GM23338 (cell line): ENCODE measurements at regions not wholly inside any gene's neighbourhood (a gene's known extent, or its start where the extent isn't known, plus 50 kb on each side); places are given as distances from the start of the nearest gene placed in this dataset.

Source experiments
- ATAC-seq: fragments of 200-7000 bp; cut with Tn5 transposase; 3 replicates; pipeline ENCODE4 v1.9.1; 2020
- DNase-seq: peaks from one replicate; pipeline ENCODE4 v3.0.0-alpha.2; 2015; ENCODE audit warnings: low spot score
- H2AFZ ChIP-seq: fragments of 200-600 bp; sonication (generic); 2 replicates; pipeline ENCODE4 v1.8.0; 2016; ENCODE audit warnings: antibody characterized with exemption, mild to moderate bottlenecking, moderate library complexity
- H3F3A ChIP-seq: fragments of 200-600 bp; sonication (generic); replicated peaks from 2 replicates; pipeline ENCODE4 v1.8.0; 2017; ENCODE audit warnings: antibody characterized with exemption, mixed run types, low read depth
- H3K27ac ChIP-seq: fragments of 200-600 bp; sonication (generic); 2 replicates; pipeline ENCODE4 v1.6.1; 2016; ENCODE audit warnings: low read depth
- H3K27me3 ChIP-seq: fragments of 200-600 bp; sonication (generic); 2 replicates; pipeline ENCODE4 v1.8.0; 2016; ENCODE audit warnings: mild to moderate bottlenecking, mixed run types, moderate library complexity; ENCODE audit not compliant: insufficient read depth
- H3K36me3 ChIP-seq: fragments of 200-600 bp; sonication (generic); 2 replicates; pipeline ENCODE4 v1.8.0; 2016; ENCODE audit warnings: mild to moderate bottlenecking; ENCODE audit not compliant: insufficient read depth
- H3K4me1 ChIP-seq: fragments of 200-600 bp; sonication (generic); 2 replicates; pipeline ENCODE4 v1.8.0; 2016; ENCODE audit warnings: mild to moderate bottlenecking, moderate library complexity; ENCODE audit not compliant: insufficient read depth
- H3K4me2 ChIP-seq: fragments of 200-600 bp; sonication (generic); 2 replicates; pipeline ENCODE4 v1.7.1; 2017; ENCODE audit warnings: mixed run types
- H3K4me3 ChIP-seq: fragments of 200-600 bp; sonication (generic); 2 replicates; pipeline ENCODE4 v1.6.1; 2016; ENCODE audit warnings: mixed run types
- H3K79me2 ChIP-seq: fragments of 200-600 bp; sonication (generic); replicated peaks from 2 replicates; pipeline ENCODE4 v1.8.0; 2017; ENCODE audit warnings: mild to moderate bottlenecking; ENCODE audit not compliant: insufficient read depth
- H3K9me2 ChIP-seq: fragments of 200-600 bp; sonication (generic); 2 replicates; pipeline ENCODE4 v1.8.0; 2017; ENCODE audit not compliant: insufficient read depth
- H4K20me1 ChIP-seq: fragments of 200-600 bp; sonication (generic); replicated peaks from 2 replicates; pipeline ENCODE4 v1.8.0; 2017; ENCODE audit warnings: mild to moderate bottlenecking; ENCODE audit not compliant: insufficient read depth
- H3K27ac Mint-ChIP-seq: 2 replicates; pipeline ENCODE4 v1.8.0; 2020; ENCODE audit warnings: inconsistent platforms, mild to moderate bottlenecking, moderate library complexity, mixed read lengths
- H3K27me3 Mint-ChIP-seq: 3 replicates; pipeline ENCODE4 v1.8.0; 2022; ENCODE audit warnings: low read depth, mild to moderate bottlenecking, moderate library complexity, mixed read lengths, inconsistent platforms; ENCODE audit not compliant: insufficient read depth, poor library complexity
- H3K36me3 Mint-ChIP-seq: 3 replicates; pipeline ENCODE4 v1.8.0; 2021; ENCODE audit warnings: low read depth, mild to moderate bottlenecking, inconsistent platforms, moderate library complexity, mixed read lengths
- H3K4me1 Mint-ChIP-seq: 3 replicates; pipeline ENCODE4 v1.8.0; 2020; ENCODE audit warnings: mild to moderate bottlenecking, inconsistent platforms, mixed read lengths
- H3K4me3 Mint-ChIP-seq: 3 replicates; pipeline ENCODE4 v1.8.0; 2021; ENCODE audit warnings: moderate library complexity, mild to moderate bottlenecking, inconsistent platforms, mixed read lengths
- H3K9me3 Mint-ChIP-seq: 3 replicates; pipeline ENCODE4 v1.8.0; 2020; ENCODE audit warnings: moderate library complexity, mild to moderate bottlenecking, inconsistent platforms, mixed read lengths
- CREB1 ChIP-seq: fragments of 250-450 bp; sonication (Bioruptor Pico); IDR thresholded peaks from 2 replicates; pipeline ENCODE4 v1.5.0; 2020; ENCODE audit warnings: low read depth, mild to moderate bottlenecking, moderate library complexity
- EZH2 ChIP-seq: fragments of 200-600 bp; sonication (generic); IDR thresholded peaks from one replicate; pipeline ENCODE4 v1.8.0; 2017; ENCODE audit warnings: antibody characterized with exemption, mild to moderate bottlenecking, low read depth; ENCODE audit not compliant: unreplicated experiment
- EZH2phosphoT487 ChIP-seq: fragments of 200-600 bp; sonication (generic); IDR thresholded peaks from one replicate; pipeline ENCODE4 v1.8.1; 2018; ENCODE audit warnings: antibody characterized with exemption; ENCODE audit not compliant: unreplicated experiment
- JUNB ChIP-seq: IDR thresholded peaks from one replicate; pipeline ENCODE4 v1.6.1; 2016; ENCODE audit warnings: antibody characterized with exemption; ENCODE audit not compliant: unreplicated experiment
- NANOG ChIP-seq: IDR thresholded peaks from 2 replicates; pipeline ENCODE4 v1.6.1; 2016; ENCODE audit warnings: antibody characterized with exemption, borderline replicate concordance
- POLR2AphosphoS5 ChIP-seq: IDR thresholded peaks from 2 replicates; pipeline ENCODE4 v1.6.1; 2016; ENCODE audit warnings: antibody characterized with exemption, low read depth
- STAT1 ChIP-seq: IDR thresholded peaks from one replicate; pipeline ENCODE4 v1.6.1; 2016; ENCODE audit warnings: antibody characterized with exemption; ENCODE audit not compliant: unreplicated experiment
- ZNF114 ChIP-seq: fragments of 250-450 bp; sonication (Bioruptor Pico); IDR thresholded peaks from 2 replicates; pipeline ENCODE4 v1.5.0; 2020; ENCODE audit warnings: mild to moderate bottlenecking, moderate library complexity
- ZNF331 ChIP-seq: fragments of 250-450 bp; sonication (Bioruptor Pico); IDR thresholded peaks from 2 replicates; pipeline ENCODE4 v1.5.0; 2020; ENCODE audit warnings: low read depth, mild to moderate bottlenecking, moderate library complexity
- TF ChIP-seq, protein P1 (sequence below): IDR thresholded peaks from one replicate; pipeline ENCODE4 v1.6.1; 2018; ENCODE audit warnings: antibody characterized with exemption; ENCODE audit not compliant: unreplicated experiment
- TF ChIP-seq, protein P2 (sequence below): fragments of 250-450 bp; sonication (Bioruptor Pico); IDR thresholded peaks from 2 replicates; pipeline ENCODE4 v1.5.0; 2020; ENCODE audit warnings: mild to moderate bottlenecking, moderate library complexity
- TF ChIP-seq, protein P3 (sequence below), 2 experiments: fragments of 200-600 bp in 1 of 2; sonication (generic) in 1 of 2; conservative IDR thresholded peaks; 2 replicates each; pipeline versions ENCODE4 v1.5.1 to v1.6.1; 2016 to 2017; ENCODE audit warnings: antibody characterized with exemption in 2 of 2, low read depth in 2 of 2, mild to moderate bottlenecking in 2 of 2, moderate library complexity in 1 of 2
- TF ChIP-seq, protein P4 (sequence below): IDR thresholded peaks from 2 replicates; pipeline ENCODE4 v1.6.1; 2016; ENCODE audit warnings: antibody characterized with exemption

DNA sequence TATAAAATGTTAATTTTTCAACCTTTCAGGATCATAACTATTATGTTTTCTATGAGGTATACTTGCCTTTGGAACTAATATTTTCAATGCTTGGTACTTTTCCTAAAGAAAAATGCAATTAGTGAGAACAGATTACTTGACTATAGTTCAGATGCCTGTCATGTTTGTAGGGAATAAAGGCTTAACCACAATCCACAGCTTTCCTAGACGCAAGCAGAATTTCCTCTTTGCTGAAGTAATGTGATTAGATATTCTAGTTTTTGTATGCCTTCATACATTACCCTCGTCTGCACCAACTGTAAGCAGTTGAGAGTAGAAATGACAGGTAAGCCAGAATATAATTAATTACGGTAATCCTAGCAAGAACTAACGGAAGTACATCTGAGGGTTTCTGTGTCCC, 581.4 kb upstream of the MMS22L start:
- peaks cover 12% of the 10 kb centered on the region; the same call in 2 of the 3 replicates for H3K4me1 Mint-ChIP-seq
- TF ChIP-seq ZNF114 (CRISPR knock-in tag) (no peak), POLR2AphosphoS5 (no peak), STAT1 (no peak), ZNF331 (CRISPR knock-in tag) (no peak), CREB1 (no peak), NANOG (no peak), JUNB (no peak), EZH2phosphoT487 (no peak), EZH2 (no peak)
- TF ChIP-seq, protein P1, sequence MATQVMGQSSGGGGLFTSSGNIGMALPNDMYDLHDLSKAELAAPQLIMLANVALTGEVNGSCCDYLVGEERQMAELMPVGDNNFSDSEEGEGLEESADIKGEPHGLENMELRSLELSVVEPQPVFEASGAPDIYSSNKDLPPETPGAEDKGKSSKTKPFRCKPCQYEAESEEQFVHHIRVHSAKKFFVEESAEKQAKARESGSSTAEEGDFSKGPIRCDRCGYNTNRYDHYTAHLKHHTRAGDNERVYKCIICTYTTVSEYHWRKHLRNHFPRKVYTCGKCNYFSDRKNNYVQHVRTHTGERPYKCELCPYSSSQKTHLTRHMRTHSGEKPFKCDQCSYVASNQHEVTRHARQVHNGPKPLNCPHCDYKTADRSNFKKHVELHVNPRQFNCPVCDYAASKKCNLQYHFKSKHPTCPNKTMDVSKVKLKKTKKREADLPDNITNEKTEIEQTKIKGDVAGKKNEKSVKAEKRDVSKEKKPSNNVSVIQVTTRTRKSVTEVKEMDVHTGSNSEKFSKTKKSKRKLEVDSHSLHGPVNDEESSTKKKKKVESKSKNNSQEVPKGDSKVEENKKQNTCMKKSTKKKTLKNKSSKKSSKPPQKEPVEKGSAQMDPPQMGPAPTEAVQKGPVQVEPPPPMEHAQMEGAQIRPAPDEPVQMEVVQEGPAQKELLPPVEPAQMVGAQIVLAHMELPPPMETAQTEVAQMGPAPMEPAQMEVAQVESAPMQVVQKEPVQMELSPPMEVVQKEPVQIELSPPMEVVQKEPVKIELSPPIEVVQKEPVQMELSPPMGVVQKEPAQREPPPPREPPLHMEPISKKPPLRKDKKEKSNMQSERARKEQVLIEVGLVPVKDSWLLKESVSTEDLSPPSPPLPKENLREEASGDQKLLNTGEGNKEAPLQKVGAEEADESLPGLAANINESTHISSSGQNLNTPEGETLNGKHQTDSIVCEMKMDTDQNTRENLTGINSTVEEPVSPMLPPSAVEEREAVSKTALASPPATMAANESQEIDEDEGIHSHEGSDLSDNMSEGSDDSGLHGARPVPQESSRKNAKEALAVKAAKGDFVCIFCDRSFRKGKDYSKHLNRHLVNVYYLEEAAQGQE: no peak
- TF ChIP-seq, protein P2, sequence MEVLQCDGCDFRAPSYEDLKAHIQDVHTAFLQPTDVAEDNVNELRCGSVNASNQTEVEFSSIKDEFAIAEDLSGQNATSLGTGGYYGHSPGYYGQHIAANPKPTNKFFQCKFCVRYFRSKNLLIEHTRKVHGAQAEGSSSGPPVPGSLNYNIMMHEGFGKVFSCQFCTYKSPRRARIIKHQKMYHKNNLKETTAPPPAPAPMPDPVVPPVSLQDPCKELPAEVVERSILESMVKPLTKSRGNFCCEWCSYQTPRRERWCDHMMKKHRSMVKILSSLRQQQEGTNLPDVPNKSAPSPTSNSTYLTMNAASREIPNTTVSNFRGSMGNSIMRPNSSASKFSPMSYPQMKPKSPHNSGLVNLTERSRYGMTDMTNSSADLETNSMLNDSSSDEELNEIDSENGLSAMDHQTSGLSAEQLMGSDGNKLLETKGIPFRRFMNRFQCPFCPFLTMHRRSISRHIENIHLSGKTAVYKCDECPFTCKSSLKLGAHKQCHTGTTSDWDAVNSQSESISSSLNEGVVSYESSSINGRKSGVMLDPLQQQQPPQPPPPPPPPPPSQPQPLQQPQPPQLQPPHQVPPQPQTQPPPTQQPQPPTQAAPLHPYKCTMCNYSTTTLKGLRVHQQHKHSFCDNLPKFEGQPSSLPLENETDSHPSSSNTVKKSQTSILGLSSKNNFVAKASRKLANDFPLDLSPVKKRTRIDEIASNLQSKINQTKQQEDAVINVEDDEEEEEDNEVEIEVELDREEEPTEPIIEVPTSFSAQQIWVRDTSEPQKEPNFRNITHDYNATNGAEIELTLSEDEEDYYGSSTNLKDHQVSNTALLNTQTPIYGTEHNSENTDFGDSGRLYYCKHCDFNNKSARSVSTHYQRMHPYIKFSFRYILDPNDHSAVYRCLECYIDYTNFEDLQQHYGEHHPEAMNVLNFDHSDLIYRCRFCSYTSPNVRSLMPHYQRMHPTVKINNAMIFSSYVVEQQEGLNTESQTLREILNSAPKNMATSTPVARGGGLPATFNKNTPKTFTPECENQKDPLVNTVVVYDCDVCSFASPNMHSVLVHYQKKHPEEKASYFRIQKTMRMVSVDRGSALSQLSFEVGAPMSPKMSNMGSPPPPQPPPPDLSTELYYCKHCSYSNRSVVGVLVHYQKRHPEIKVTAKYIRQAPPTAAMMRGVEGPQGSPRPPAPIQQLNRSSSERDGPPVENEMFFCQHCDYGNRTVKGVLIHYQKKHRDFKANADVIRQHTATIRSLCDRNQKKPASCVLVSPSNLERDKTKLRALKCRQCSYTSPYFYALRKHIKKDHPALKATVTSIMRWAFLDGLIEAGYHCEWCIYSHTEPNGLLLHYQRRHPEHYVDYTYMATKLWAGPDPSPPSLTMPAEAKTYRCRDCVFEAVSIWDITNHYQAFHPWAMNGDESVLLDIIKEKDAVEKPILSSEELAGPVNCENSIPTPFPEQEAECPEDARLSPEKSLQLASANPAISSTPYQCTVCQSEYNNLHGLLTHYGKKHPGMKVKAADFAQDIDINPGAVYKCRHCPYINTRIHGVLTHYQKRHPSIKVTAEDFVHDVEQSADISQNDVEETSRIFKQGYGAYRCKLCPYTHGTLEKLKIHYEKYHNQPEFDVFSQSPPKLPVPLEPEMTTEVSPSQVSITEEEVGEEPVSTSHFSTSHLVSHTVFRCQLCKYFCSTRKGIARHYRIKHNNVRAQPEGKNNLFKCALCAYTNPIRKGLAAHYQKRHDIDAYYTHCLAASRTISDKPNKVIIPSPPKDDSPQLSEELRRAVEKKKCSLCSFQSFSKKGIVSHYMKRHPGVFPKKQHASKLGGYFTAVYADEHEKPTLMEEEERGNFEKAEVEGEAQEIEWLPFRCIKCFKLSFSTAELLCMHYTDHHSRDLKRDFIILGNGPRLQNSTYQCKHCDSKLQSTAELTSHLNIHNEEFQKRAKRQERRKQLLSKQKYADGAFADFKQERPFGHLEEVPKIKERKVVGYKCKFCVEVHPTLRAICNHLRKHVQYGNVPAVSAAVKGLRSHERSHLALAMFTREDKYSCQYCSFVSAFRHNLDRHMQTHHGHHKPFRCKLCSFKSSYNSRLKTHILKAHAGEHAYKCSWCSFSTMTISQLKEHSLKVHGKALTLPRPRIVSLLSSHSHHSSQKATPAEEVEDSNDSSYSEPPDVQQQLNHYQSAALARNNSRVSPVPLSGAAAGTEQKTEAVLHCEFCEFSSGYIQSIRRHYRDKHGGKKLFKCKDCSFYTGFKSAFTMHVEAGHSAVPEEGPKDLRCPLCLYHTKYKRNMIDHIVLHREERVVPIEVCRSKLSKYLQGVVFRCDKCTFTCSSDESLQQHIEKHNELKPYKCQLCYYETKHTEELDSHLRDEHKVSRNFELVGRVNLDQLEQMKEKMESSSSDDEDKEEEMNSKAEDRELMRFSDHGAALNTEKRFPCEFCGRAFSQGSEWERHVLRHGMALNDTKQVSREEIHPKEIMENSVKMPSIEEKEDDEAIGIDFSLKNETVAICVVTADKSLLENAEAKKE: no peak
- TF ChIP-seq, protein P3, sequence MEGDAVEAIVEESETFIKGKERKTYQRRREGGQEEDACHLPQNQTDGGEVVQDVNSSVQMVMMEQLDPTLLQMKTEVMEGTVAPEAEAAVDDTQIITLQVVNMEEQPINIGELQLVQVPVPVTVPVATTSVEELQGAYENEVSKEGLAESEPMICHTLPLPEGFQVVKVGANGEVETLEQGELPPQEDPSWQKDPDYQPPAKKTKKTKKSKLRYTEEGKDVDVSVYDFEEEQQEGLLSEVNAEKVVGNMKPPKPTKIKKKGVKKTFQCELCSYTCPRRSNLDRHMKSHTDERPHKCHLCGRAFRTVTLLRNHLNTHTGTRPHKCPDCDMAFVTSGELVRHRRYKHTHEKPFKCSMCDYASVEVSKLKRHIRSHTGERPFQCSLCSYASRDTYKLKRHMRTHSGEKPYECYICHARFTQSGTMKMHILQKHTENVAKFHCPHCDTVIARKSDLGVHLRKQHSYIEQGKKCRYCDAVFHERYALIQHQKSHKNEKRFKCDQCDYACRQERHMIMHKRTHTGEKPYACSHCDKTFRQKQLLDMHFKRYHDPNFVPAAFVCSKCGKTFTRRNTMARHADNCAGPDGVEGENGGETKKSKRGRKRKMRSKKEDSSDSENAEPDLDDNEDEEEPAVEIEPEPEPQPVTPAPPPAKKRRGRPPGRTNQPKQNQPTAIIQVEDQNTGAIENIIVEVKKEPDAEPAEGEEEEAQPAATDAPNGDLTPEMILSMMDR (conservative IDR thresholded peaks at IDR 0.05; ENCODE audit: low read depth in 2 of 2): no peak
- TF ChIP-seq, protein P4, sequence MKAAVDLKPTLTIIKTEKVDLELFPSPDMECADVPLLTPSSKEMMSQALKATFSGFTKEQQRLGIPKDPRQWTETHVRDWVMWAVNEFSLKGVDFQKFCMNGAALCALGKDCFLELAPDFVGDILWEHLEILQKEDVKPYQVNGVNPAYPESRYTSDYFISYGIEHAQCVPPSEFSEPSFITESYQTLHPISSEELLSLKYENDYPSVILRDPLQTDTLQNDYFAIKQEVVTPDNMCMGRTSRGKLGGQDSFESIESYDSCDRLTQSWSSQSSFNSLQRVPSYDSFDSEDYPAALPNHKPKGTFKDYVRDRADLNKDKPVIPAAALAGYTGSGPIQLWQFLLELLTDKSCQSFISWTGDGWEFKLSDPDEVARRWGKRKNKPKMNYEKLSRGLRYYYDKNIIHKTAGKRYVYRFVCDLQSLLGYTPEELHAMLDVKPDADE: no peak
- Histone ChIP-seq H2AFZ (no peak overlapping the region), H3K4me3 (no peak overlapping the region), H3K9me2 (no peaks in the 10 kb centered on the region), H4K20me1 (no peaks in the 10 kb centered on the region), H3K4me1 (peaks cover 16% of the 10 kb centered on the region), H3K27me3 (no peaks in the 10 kb centered on the region), H3K36me3 (no peaks in the 10 kb centered on the region), H3K27ac (no peak overlapping the region), H3K79me2 (no peaks in the 10 kb centered on the region), H3K4me2 (no peak overlapping the region), H3F3A (no peaks in the 10 kb centered on the region)
- H3K27ac Mint-ChIP-seq: no peak overlapping the region
- DNase-seq: no peak
- no peak for ATAC-seq
- peaks cover 4% of the 10 kb centered on the region; the same call in 2 of the 3 replicates for H3K36me3 Mint-ChIP-seq
- H3K27me3 Mint-ChIP-seq: no peaks in the 10 kb centered on the region
- peaks cover 4% of the 10 kb centered on the region; the same call in 1 of the 3 replicates for H3K9me3 Mint-ChIP-seq
- no peak overlapping the region for H3K4me3 Mint-ChIP-seq
